ENCODE measurements at regions not wholly inside any gene's neighbourhood (a gene's known extent, or its start where the extent isn't known, plus 50 kb on each side); places are given as distances from the start of the nearest gene placed in this dataset.
"Not testable (repeated sequence)": the region's sequence is repeated elsewhere in the genome, so short reads cannot be mapped to it uniquely, and the experiment has no call there.

DNA sequence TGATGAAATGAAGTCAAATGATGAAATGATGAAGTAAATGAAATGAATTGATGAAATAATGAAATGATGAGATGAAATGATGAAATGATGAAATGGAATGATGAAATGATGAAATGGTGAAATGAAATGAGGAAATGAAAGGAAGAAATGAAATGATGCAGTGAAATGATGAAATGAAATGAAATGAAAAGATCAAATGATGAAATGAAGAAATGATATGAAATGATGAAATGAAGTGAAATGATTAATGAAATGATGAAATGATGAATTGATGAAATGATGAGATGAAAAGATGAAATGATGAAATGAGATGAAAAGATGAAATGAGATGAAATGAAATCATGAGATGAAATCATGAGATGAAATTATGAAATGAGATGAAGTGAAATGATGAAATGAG, 139.2 kb upstream of the ERV3-1 start:
- TF ChIP-seq, protein P1, sequence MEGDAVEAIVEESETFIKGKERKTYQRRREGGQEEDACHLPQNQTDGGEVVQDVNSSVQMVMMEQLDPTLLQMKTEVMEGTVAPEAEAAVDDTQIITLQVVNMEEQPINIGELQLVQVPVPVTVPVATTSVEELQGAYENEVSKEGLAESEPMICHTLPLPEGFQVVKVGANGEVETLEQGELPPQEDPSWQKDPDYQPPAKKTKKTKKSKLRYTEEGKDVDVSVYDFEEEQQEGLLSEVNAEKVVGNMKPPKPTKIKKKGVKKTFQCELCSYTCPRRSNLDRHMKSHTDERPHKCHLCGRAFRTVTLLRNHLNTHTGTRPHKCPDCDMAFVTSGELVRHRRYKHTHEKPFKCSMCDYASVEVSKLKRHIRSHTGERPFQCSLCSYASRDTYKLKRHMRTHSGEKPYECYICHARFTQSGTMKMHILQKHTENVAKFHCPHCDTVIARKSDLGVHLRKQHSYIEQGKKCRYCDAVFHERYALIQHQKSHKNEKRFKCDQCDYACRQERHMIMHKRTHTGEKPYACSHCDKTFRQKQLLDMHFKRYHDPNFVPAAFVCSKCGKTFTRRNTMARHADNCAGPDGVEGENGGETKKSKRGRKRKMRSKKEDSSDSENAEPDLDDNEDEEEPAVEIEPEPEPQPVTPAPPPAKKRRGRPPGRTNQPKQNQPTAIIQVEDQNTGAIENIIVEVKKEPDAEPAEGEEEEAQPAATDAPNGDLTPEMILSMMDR (IDR thresholded peaks at IDR 0.05; ENCODE audit: low read length): not testable (repeated sequence)
- TF ChIP-seq EZH2 (optimal IDR thresholded peaks at IDR 0.05; ENCODE audit: low read depth, low read length): not testable (repeated sequence)

Data from MM.1S (cell line).